ENCODE measurements at regions not wholly inside any gene's neighbourhood (a gene's known extent, or its start where the extent isn't known, plus 50 kb on each side); places are given as distances from the start of the nearest gene placed in this dataset.

- no peaks in the 10 kb centered on the region for H3K36me3 ChIP-seq (ENCODE audit: control insufficient read depth in 3 of 3, insufficient read depth in 2 of 3, low read depth in 1 of 3, low read length in 3 of 3)
- no peak overlapping the region for H3K27ac ChIP-seq (ENCODE audit: low read depth in 1 of 3, low read length in 2 of 3)
- no peak for DNase-seq
- H3K9me3 ChIP-seq (ENCODE audit: control insufficient read depth in 2 of 2, insufficient read depth in 1 of 2, low read depth in 1 of 2, low read length in 1 of 2): no peaks in the 10 kb centered on the region
- peaks cover 0 to 4% (median 0%) of the 10 kb centered on the region in 3 donors for H3K4me1 ChIP-seq (ENCODE audit: control insufficient read depth in 3 of 3, insufficient read depth in 2 of 3, low read depth in 1 of 3, low read length in 2 of 3)
- 85 to 90% (median 89%) methylated on average over 7 of the region's 7 CpGs for WGBS, 3 donors
- no peaks in the 10 kb centered on the region for H3K27me3 ChIP-seq (ENCODE audit: control insufficient read depth in 3 of 3, insufficient read depth in 3 of 3, low read length in 3 of 3)
- no peak overlapping the region for H3K4me3 ChIP-seq (ENCODE audit: low read depth in 1 of 3, low read length in 3 of 3)
- no peak for FAIRE-seq
These were observed 81.9 kb downstream of the ERMARD start for GRCh38 chr6:169833258-169833794.

- WGBS, 3 donors: 20 to 54% (median 31%) methylated on average over 4 of the region's 4 CpGs
- peaks cover 0 to 4% (median 0%) of the 10 kb centered on the region in 3 donors for H3K4me1 ChIP-seq (ENCODE audit: control insufficient read depth in 3 of 3, insufficient read depth in 2 of 3, low read depth in 1 of 3, low read length in 2 of 3)
- H3K27ac ChIP-seq (ENCODE audit: low read depth in 1 of 3, low read length in 2 of 3): peak overlapping the region in 2 of 3 donors; percentile 32 to 45
- no peaks in the 10 kb centered on the region for H3K9me3 ChIP-seq (ENCODE audit: control insufficient read depth in 2 of 2, insufficient read depth in 1 of 2, low read depth in 1 of 2, low read length in 1 of 2)
- DNase-seq (peak; percentile 22 to 43), FAIRE-seq (no peak)
- no peaks in the 10 kb centered on the region for H3K36me3 ChIP-seq (ENCODE audit: control insufficient read depth in 3 of 3, insufficient read depth in 2 of 3, low read depth in 1 of 3, low read length in 3 of 3)
- peak overlapping the region in 1 of 3 donors; percentile 14 for H3K4me3 ChIP-seq (ENCODE audit: low read depth in 1 of 3, low read length in 3 of 3)
- no peaks in the 10 kb centered on the region for H3K27me3 ChIP-seq (ENCODE audit: control insufficient read depth in 3 of 3, insufficient read depth in 3 of 3, low read length in 3 of 3)
These were observed 81.0 kb downstream of the ERMARD start for GRCh38 chr6:169832247-169832948.

GRCh38 chr6:169831450-169832246 is 80.2 kb downstream of the ERMARD start:
- Histone ChIP-seq H3K27me3 (ENCODE audit: control insufficient read depth in 3 of 3, insufficient read depth in 3 of 3, low read length in 3 of 3) (no peaks in the 10 kb centered on the region), H3K4me3 (ENCODE audit: low read depth in 1 of 3, low read length in 3 of 3) (peak overlapping the region in 1 of 3 donors; percentile 14), H3K9me3 (ENCODE audit: control insufficient read depth in 2 of 2, insufficient read depth in 1 of 2, low read depth in 1 of 2, low read length in 1 of 2) (no peaks in the 10 kb centered on the region), H3K4me1 (ENCODE audit: control insufficient read depth in 3 of 3, insufficient read depth in 2 of 3, low read depth in 1 of 3, low read length in 2 of 3) (peaks cover 0 to 4% (median 0%) of the 10 kb centered on the region in 3 donors), H3K27ac (ENCODE audit: low read depth in 1 of 3, low read length in 2 of 3) (peak overlapping the region in 1 of 3 donors; percentile 32), H3K36me3 (ENCODE audit: control insufficient read depth in 3 of 3, insufficient read depth in 2 of 3, low read depth in 1 of 3, low read length in 3 of 3) (no peaks in the 10 kb centered on the region)
- no peak for FAIRE-seq
- WGBS, 3 donors: 21 to 26% (median 26%) methylated on average over 32 of the region's 32 CpGs
- peak; percentile 72 to 84 for DNase-seq

Data from small intestine (tissue), 7 donors.